NCI-H2107 treated with DMSO at 0.1 percent for 48 hours (cell line): ENCODE measurements at regions not wholly inside any gene's neighbourhood (a gene's known extent, or its start where the extent isn't known, plus 50 kb on each side); places are given as distances from the start of the nearest gene placed in this dataset.
"Not testable (repeated sequence)": the region's sequence is repeated elsewhere in the genome, so short reads cannot be mapped to it uniquely, and the experiment has no call there.

Experiments used
- DNase-seq: peaks from one replicate; lab custom pipeline; 2025; ENCODE audit not compliant: unreplicated experiment; lab: John Stamatoyannopoulos, UW

DNA sequence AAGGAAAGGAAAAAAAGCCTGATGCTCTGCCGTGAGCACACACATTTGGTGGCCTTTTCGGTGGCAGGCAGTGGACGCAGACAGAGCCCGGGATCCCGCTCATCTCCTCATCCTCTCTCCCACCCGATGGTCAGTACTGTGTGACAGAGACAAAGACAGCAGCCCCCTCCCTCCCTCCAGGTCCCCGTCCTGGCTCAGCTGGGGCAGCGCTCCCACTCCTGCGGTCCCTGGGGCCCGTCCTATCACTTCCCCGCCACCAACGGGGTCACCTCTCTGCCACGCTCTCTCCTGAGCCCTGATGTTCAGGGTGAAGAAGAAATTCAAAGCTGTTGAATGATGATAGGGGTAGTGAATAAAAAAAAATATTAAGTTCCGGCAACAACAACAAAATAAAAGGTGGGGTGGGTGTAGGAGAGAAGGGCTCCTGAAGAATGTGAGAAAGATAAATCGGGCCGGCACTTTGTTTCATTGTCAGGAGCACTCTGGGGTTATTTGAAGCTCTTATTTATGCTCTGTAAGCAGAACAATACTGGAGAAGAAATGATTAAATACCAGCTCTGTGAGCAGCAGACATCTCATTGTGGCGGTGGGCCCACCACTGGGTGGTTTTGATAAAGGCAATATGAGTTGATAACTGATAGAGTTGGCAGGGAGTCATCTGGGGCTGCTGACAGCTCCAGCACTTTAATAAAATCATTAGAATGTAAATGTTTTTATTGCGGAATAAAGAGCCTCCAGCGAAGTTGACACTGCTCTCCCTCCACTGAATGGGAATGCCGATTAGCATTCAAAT, 417.7 kb downstream of the IRX1 start:
- DNase-seq, result no peak

DNA sequence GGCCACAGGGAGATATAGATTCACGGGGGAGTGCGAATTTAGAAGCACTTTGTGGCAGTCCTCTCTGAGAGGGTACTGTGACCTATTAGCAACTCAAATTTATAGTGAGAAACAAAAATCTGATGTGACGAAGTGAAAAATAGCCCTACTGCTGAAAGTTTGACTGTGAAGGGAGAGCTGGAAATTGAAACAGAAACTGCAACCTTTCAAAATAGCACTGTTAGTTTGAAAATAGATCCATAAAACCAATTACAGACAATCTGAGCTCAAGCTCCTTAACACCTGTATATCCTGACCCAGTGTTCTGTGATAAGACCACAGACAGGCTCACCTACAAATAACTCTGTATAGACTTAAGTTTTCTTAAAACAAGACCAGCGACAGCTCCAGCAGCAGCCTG, 420.1 kb downstream of the IRX1 start:
- no peak for DNase-seq

- no peak for DNase-seq
These were observed 421.6 kb downstream of the IRX1 start for GRCh38 chr5:4017076-4017803.

DNA sequence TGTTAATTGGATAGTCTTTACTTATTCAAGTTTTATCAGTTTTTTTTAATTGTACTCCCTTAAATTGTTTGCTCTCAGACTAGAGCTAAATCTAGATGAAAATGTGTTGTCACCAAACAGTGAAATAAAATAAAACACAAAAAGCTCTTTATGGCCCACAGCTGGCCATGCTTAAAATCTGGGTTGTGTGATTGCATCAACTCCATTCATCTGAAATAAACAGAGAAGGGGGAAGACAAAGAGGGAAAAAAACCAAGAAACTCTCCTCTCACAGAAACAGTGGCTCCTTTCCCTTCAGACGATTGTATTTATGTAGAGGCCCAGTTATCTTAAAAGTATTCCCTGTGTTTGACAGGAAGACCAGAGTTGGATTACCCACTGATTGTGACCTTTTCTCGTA, 422.4 kb downstream of the IRX1 start:
- no peak for DNase-seq

DNA sequence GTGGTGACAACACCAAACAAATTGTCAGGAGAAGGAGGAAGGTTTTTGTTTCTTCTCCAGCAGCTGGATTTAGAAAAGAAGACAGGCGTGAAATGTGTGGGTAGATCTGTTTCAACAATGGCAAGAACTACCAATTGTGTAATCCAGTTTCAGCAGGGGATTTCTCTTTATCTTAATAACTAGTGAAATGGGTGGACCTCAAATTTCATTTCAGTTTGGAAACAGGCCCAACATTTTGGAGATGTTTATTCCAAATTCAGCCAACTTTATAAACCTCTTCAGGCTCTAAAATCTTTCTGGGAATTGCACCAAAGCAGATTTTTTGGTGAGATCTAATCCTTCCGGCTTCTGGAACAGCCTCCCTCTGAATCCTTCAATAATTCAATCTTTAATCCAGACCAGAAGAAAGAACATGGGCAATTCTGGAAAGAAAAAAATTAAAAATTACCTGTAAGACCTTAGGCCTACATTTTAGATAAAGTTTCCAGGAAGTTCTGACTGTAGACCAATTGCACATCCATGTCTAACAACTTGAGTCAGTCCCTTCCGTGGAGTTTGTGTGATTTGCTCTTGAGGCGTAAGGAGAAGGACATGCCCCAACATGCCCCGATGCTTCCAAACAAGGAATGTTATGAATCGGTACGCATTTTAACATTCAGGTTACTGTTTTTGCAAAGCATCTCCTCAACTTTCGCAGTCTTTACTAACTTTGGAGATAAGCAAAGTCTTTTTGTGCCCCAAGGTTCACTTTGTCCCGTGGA, 423.6 kb downstream of the IRX1 start:
- DNase-seq, result no peak

DNA sequence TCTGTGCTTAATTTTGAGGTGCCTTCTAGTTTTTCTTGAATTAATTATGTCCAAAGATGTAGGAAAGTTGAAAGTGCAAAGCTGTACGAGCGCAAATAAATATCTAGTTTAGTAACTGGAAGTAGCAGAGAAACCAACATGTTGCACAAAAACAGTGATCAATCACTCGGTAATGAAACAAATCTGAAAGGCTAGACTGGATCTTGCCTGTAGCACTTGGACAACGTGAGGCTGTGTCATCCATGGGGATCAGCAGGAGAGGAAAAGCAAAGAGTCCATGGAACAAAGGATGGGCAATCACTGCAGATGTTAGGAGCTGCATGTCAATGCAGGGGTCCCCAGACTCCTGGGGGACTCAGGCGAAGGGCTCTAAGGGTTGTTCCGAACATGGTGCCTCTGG, 424.2 kb downstream of the IRX1 start:
- no peak for DNase-seq

DNA sequence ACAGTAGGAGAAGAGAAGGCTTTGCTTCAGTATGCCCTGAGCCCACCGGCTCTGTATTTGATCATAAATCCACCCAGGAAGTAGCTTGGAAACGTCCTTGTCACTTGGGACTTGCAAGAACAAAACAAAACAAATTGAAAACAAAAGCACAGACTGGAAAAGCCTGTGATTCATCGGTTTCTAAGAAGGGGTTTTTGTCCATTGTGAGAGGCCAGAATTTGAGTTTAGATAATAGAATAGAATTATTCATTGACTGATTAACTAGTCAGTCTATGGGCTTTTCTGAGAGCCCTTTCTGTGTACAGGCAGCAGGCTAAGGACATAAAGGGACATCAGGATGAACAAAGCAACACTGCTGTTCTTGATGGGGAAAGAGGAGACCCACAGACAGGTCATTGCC, 424.8 kb downstream of the IRX1 start:
- DNase-seq, result no peak

- DNase-seq, result no peak
These were observed 426.5 kb downstream of the IRX1 start for GRCh38 chr5:4022056-4022670.

DNA sequence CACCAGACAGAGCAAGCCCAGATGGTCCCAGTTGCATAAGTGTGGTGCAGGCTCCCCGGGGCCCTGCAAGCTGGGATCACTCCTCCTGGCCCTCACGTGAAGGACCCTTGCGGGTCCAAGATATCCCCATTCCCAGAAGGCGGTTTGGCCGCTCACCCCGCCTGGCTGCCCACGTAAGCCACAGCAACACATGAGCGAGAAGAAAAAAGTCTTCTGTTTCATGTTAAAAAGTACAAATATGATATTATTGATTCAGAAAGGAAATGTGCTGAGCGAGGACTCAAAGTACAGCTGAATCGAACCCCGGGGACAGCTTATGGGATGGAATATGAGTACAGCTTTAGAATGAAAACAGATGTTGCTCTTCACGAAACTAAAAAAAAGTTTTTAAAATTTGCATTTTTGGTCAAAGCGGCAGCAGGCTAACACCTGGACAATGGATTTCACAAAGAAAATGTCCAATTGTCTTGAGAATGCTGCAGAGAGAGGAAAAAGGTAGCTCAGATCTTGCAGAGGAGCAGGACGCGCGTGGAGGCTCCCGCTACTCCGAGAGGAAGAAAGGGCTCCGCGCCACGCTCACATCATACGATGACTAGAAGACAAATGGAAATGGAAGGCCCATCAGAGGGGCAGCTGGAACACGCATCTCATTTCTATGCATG, 427.6 kb downstream of the IRX1 start:
- no peak for DNase-seq

DNA sequence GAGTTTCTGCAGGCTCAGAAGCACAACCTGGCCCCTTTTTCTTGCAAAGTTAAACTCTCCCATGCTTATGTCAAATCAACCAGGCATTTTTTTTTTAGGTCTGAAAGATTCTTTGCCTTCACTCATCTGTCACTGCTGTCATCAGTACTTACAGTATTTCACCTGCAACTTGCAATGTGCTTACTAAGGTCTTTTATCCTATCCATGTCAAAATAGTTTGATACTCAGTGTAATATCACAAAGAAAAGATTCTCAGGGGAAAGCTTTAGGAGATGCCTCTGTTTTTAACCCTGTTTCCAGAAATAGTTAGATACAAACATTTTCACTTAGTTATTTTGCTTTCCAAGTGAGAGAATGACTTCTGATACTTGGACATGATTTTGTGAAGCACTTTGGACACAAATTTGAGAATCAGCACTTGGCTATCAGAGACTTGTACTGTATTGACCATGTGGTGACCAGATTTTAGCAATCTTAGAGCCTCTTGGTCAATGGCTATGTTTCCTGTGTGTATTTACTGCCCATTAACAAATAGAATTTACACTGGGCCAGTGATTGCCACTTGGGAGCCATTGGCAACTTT, 428.2 kb downstream of the IRX1 start:
- no peak for DNase-seq

- DNase-seq, result no peak
These were observed 431.6 kb downstream of the IRX1 start for GRCh38 chr5:4027088-4027734.

DNA sequence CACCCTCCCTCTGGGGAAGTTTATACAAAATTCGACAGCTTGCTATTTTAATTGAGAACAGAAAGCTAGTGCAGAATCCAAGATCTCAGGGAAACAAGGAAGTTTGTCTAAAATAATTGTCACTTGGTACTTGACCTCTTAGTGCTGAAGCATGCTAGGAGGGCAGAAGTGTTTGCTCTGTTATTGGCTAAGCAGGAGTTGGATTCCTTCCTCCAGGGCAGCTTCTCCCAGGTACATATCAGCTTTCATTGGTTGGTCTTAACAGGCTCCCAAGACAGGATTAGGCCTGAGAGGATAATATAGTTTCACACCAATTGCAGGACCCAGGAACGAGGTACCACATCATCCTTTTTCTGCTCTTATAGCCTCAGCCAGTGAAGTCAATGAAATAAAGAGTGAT, 432.8 kb downstream of the IRX1 start:
- DNase-seq, result no peak

DNA sequence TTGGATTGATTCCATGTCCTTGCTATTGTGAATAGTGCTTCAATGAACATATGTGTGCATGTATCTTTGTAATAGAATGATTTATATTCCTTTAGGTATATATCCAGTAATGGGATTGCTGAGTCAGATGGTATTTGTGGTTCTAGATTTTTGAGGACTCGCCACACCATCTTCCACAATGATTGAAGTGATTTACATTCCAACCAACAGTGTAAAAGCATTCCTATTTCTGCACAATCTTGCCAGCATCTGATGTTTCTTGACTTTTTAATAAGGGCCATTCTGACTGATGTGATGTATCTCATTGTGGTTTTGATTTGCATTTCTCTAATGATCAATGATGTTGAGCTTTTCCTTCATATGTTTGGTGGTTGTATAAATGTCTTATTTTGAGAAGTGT, 437.9 kb downstream of the IRX1 start:
- DNase-seq, result not testable (repeated sequence)

- no peak for DNase-seq
These were observed 441.2 kb downstream of the IRX1 start for GRCh38 chr5:4036861-4037260.

GRCh38 chr5:4038994-4039393, 443.4 kb downstream of the IRX1 start:
- no peak for DNase-seq

- DNase-seq, result no peak
These were observed 446.7 kb downstream of the IRX1 start for GRCh38 chr5:4042311-4042710.

GRCh38 chr5:4043135-4043534, 447.5 kb downstream of the IRX1 start:
- DNase-seq, result no peak

DNA sequence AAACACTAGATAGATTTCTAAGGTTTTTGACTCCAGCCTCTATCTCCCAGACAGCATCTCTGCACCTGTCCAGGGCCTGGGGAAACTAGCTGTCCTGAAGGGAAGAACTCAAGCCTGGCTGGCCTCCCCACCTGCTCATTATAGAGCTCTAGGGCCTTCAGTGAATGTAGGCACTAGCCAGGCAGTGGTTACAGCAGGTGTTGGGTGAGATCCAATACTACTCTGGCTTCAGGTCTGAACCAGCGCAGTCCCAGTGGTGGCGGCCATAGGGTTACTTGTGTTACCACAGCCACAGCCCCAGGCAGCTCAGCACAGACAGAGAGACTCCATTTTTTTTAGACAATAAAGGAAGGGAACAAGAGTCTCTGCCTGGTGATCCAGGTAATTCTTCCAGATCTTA, 449.2 kb downstream of the IRX1 start:
- DNase-seq, result no peak

DNA sequence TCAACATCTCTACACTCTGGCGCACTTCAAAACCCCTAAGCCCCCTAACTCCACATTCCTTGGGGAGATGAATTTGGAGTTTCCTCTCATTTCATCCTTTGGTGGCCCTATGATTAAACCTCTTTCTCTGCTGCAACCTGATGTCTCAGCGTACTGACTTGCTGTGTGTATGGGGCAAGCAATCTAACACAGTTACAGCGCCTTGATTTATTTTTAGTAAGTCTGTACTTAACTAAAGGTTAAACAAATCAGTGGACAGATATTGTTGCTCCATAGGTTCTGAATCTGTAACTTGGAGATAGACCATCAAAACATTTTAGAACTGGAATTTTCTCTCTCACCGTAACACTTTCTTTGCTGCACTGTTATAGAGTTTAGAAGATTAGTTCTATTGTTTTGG, 452.8 kb downstream of the IRX1 start:
- no peak for DNase-seq

GRCh38 chr5:4050203-4050602, 454.6 kb downstream of the IRX1 start:
- DNase-seq, result no peak
